HG03354 (cell line): ENCODE measurements at regions not wholly inside any gene's neighbourhood (a gene's known extent, or its start where the extent isn't known, plus 50 kb on each side); places are given as distances from the start of the nearest gene placed in this dataset.
"Not testable (repeated sequence)": the region's sequence is repeated elsewhere in the genome, so short reads cannot be mapped to it uniquely, and the experiment has no call there.

ENCODE experiments used
- ATAC-seq: cut with Tn5 transposase; IDR thresholded peaks from one replicate; pipeline ENCODE4 v1.9.1; 2021; ENCODE audit warnings: mild to moderate bottlenecking; ENCODE audit not compliant: unreplicated experiment, poor library complexity, severe bottlenecking

DNA sequence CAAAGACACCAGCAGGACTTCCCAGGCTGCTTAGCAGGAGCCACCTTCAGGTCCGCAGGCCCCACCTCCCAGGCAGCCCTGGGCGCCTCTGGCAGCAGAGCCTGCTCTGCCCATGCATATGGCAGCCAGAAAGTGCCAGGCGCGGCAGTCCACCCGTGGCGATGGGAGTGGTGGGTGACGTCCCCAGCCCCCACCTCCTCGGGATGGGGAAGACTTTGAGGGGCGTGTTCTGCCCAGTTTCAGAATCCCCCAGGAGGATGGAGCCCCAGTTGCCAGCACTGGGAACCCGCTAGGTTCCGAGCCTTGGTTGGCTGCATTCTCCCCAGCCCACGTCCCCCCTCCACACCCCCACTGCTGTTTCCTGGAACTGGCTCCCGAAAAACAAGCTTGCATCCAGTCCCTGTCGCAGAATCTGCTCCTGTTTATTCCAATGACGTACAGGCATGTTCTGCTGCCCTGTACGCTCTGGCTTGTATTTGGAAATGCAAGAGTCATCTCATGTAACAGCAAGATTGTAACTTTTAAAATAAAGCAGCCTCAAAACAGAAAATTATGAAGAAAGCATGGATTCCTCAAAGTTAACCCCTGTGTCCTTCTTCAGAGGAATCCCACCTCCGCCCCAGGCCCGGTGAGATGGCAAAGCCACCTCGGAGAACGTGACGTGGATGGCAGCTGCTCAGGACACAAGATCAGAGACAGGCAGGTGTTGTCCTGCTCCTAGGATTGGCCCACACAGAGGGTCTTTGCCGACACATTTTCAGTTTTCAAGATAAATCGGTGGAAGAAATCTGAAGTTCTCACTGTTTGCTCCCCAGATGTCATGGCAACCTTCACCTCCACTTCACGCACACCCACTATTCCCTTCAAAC lies 87.8 kb upstream of the PPP2R2D start:
- ATAC-seq, result no peak

DNA sequence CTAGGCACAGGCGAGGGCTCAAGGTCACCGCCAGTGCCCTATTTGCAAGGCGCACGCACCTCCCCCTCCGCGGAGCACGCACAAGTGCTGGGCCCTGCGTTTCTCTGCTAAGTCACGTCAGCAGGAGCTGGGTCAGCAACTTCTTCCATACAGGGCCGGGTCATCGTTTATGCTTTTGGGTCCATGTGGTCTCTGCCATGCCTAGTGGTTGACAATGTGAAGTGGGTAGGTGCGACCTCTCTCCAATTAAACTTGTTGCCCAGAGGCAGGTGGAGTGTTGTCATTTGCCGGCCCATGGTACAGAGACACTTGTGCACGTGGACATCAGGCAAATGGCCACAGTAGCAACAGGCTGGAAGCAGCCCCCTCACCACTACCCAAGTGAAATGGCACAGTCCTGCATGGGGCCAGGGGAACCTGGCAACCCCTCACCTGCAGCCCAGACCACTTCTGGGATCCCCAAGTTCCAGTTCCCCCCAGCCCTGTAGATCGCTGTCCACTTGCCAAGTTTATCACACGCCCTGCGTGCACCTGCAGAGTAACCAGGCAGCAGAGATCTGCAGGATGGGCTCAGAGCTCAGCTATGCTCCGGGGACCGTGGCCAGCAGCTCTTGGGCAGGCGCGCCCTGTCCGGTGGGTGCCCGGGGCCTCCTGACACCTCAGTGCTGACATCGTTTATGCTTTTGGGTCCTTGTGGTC lies 86.1 kb upstream of the PPP2R2D start:
- ATAC-seq, result no peak

- no peak for ATAC-seq
Observed at GRCh38 chr10:131815266-131816156, 85.3 kb upstream of the PPP2R2D start.

- ATAC-seq, result no peak
Observed at GRCh38 chr10:131816157-131816775, 84.5 kb upstream of the PPP2R2D start.

DNA sequence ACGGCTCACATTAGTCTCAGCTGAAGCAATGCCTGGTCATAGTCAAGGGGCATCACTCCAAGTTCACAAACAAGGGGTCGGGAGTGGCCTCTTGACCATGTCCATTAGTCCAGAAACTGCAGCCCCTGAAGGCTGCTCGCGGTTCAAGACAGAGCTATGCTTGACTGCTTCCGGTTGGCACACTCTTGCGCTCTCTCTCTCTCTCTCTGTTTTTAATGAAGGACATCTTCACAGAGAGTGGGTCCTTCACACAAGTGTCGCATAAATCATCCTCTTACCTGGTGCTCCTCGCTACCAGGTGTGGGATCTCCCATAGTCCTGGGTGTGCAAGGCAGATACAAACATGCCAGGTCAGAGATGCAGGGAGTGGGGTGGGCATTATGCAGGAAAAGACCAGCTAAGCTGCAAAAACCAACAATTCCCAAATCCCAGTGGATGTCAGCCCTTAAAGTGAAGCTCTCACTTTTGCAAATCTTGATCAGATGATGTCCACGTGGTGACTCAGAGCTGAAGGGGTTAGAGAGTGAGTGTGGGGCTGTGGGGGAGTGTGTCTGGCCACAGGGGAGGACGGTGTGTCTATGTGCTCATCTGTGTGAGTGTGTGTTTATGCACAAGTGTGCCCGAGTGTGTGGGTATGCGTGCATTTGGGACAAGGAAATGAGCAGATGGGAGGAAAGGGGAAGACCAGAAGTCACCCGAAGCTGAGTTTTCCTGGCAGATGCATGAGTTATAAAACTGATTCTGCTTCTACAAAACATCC lies 83.7 kb upstream of the PPP2R2D start:
- ATAC-seq, result no peak

DNA sequence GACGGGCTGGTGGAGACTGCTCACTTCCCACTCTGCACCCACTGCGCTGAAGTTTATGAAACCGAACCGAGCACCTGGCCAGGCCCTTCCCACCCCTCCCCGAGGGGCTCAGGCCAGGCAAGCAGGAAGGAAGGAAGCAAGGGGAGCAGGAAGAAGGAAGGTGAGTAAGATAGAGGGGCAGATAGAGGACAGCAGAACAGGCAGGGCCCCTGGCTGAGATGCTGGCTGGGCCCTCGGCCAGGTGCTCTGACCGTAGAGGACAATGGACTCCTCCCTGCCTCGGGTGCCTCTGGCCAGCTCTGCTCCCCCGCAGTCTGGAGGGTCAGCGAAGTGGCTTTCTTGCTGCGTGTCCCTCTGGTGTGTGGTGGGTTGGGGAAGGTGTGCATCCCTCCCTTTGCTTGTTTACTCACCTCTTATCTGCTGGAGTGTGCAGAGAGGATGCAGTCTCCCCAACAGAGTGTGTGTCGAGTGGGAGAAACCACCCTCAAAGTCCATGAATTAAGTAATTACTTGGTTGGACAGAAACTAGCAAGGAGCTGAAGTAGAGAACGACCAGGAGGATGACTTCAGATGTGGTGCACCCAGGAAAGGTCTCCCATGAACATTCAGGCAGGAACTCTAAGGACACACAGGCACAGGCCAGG lies 82.8 kb upstream of the PPP2R2D start:
- ATAC-seq, result no peak

DNA sequence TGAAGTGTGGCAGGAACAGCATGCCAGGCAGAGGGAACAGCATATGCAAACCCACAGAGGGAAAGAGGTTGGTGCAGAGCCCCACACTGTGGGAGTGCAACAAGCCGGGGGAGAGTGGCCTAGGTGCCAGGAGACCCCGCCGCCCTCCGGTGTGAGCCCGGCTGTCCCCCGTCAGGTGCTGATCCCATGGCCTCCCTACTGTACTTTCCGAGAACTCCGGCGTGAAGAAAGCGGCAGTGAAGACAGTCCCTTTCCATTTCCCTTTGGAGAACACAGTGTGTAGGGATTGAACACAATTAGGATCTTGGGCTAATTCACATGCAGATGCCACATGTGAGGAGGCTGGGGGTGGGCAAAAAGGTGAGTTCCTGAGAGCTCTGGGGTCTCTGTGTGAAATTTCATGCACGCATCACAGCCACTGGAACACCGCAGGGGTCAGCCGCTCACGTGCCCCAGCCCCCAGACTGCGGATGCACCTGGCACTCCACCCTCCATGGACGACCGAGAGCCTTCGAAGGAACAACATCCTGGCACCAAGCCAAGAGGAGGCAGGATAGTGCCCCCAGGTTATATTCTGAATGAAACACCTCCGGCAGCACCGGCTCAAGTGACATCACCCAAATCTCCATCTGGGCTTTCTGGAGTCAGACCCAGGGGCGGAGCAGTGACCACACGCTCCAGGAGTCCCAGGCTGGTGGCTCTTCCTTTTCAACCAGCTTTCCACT lies 82.1 kb upstream of the PPP2R2D start:
- ATAC-seq, result no peak

DNA sequence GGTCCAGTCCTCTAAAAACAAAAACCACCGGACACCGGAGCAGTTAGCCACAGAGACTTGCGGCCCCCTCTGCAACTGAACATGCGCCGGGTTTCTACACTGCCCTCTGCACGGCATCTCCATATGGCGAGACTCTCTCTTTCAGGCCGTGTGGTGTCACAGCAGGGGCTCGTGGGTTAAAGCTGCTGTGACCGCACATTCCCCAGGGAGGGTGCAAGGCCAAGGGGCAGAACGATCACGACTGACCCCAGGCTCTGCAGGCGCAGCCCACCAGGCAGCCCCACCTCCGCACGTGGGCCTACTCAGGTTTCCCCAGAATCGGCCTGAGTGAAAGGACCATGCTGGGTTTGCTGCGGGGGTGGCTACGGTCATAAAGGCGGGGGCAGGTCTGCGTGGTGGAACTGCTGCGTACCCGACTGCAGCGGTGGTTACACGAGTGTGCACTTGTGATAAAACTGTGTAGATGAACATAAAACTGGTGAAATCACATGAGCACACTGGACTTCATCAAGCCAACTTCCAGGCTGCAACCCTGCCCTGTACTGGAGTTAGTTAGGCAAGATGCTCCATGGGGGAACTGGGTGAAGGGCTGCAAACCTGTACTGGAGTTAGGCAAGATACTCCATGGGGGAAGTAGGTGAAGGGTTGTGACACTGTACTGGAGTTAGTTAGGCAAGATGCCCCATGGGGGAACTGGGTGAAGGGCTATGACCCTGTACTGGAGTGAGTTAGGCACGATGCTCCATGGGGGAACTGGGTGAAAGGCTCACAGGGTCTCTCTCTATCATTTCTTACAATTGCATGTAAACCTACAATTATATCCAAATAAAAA lies 81.4 kb upstream of the PPP2R2D start:
- ATAC-seq, result no peak

DNA sequence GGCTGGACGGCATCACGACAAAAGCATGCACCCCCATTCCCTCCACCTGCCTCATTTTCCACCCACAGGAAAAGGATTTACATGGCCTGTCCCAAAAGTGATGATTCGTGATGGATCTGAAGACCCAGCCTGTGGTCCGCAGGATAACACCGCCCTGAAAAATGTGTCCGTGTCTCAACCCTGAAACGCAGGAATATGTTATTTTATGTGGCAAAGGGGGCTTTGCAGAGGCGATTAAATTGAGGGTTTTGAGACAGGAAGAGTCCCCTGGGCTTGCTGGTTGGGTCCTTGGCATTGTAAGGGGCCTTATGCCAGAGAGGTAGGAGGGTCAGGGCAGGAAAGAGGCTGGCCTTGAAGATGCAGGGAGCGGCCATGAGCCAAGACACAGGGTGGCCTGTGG lies 80.2 kb upstream of the PPP2R2D start:
- ATAC-seq, result no peak

- no peak for ATAC-seq
Observed at GRCh38 chr10:131821378-131822012, 79.3 kb upstream of the PPP2R2D start.

DNA sequence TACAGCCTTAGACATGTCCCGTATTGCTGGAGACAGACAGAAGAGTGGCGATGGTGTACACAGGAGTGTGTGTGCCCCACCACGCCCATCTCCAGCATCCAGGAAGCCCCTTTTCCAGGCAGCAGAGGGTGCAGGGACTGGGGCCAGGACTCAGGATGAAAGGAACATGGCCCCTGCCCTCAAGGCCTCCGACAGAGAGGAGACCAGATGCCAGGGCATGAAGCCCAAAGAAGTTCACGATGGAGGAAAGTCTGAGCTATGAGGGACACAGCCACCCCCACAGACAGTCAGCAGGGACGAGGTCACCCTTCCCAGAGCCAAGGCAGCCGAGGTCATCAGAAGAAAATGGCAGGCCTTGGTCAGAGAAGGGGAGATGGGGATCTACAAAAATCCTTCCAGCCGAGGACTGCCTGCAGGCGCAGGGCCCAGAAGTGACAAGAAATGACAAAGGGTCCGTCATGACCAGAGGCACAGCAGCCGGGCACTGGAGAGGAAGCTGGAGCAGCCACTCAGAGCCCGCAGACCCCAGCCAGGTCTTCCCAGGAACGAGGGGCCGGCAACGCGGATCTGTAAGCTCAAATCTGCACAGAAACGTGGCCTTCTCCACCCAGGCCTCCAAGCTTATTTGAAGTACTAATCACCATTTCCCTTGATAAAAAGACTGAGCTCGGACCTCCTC lies 78.7 kb upstream of the PPP2R2D start:
- no peak for ATAC-seq

DNA sequence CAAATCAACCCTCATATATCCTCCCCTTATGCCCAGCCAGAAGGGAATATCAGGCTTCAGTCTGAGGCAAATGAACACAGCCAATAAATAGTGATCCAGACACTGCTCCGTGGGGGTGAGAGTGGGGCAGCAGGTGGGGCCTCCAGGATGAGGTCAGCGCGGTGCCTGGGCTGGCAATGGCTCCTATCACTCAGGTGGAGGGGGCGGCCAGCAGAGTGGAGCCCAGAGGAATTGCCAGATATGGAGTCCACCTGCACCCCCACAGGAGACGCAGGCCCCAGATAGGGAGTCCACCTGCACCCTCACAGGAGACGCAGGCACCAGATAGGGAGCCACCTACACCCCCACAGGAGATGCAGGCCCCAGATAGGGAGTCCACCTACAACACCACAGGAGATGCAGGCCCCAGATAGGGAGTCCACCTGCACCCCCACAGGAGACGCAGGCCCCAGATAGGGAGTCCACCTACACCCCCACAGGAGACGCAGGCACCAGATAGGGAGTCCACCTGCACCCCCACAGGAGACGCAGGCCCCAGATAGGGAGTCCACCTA lies 78.0 kb upstream of the PPP2R2D start:
- ATAC-seq, result no peak

GRCh38 chr10:131823601-131824099 lies 77.2 kb upstream of the PPP2R2D start:
- ATAC-seq, result not testable (repeated sequence)

- ATAC-seq, result no peak
Observed at GRCh38 chr10:131824371-131825149, 76.2 kb upstream of the PPP2R2D start.
